Common myeloid progenitor, CD34-positive (primary cell): ENCODE measurements at regions not wholly inside any gene's neighbourhood (a gene's known extent, or its start where the extent isn't known, plus 50 kb on each side); places are given as distances from the start of the nearest gene placed in this dataset.

ENCODE experiments used
- CTCF ChIA-PET: fragments of 350-600 bp; sonication (Branson Sonifier 250); formaldehyde crosslinking; loops from one replicate; lab custom pipeline; 2021; ENCODE audit warnings: antibody characterized with exemption; lab: Charles Lee
- POLR2A ChIA-PET: fragments of 350-600 bp; sonication (Branson Sonifier 250); formaldehyde crosslinking; loops from one replicate; lab custom pipeline; 2021; ENCODE audit warnings: antibody characterized with exemption; lab: Charles Lee
- DNase-seq, 3 donors: peaks; one replicate each; pipeline versions ENCODE4 v3.0.0 to v3.0.0-alpha.2; 2013
- H3K27ac ChIP-seq, 2 experiments: 1 replicate in 1 of 2; 2 replicates in 1 of 2; pipeline ENCODE4 v1.7.0; 2013; ENCODE audit warnings: inconsistent platforms in 2 of 2, low read length in 2 of 2, mild to moderate bottlenecking in 2 of 2, low read depth in 1 of 2, moderate library complexity in 1 of 2; ENCODE audit not compliant: severe bottlenecking in 2 of 2, insufficient read depth in 1 of 2, poor library complexity in 1 of 2
- H3K27me3 ChIP-seq, 5 experiments: replicated peaks in 2 of 5; 1 replicate in 3 of 5; 2 replicates in 2 of 5; pipeline versions ENCODE4 v1.6.1 to v1.7.0; 2013; ENCODE audit warnings: low read length in 4 of 5, mild to moderate bottlenecking in 2 of 5, moderate library complexity in 2 of 5, inconsistent platforms in 1 of 5; ENCODE audit not compliant: insufficient read depth in 5 of 5, control insufficient read depth in 4 of 5
- H3K36me3 ChIP-seq, 4 experiments: 1 replicate in 2 of 4; 2 replicates in 2 of 4; pipeline versions ENCODE4 v1.6.1 to v1.7.0; 2013; ENCODE audit warnings: low read length in 3 of 4, control low read depth in 1 of 4, mild to moderate bottlenecking in 1 of 4; ENCODE audit not compliant: control insufficient read depth in 4 of 4, insufficient read depth in 4 of 4
- H3K4me1 ChIP-seq, 4 experiments: 1 replicate in 3 of 4; 2 replicates in 1 of 4; pipeline versions ENCODE4 v1.6.1 to v1.7.1; 2013; ENCODE audit warnings: low read length in 3 of 4, mild to moderate bottlenecking in 3 of 4, control low read depth in 1 of 4, inconsistent platforms in 1 of 4, moderate library complexity in 1 of 4; ENCODE audit not compliant: control insufficient read depth in 4 of 4, insufficient read depth in 4 of 4; ENCODE audit errors: control extremely low read depth in 1 of 4
- H3K4me3 ChIP-seq, 7 experiments: 1 replicate in 4 of 7; 2 replicates in 3 of 7; pipeline versions ENCODE4 v1.5.1 to v1.7.0; 2013; ENCODE audit warnings: mild to moderate bottlenecking in 7 of 7, low read length in 6 of 7, moderate library complexity in 6 of 7, inconsistent platforms in 2 of 7, low read depth in 2 of 7, control low read depth in 1 of 7; ENCODE audit not compliant: insufficient read depth in 4 of 7, control insufficient read depth in 1 of 7; ENCODE audit errors: extremely low read depth in 1 of 7
- H3K9me3 ChIP-seq, 5 experiments: 1 replicate in 4 of 5; 2 replicates in 1 of 5; pipeline versions ENCODE4 v1.6.1 to v1.7.1; 2013; ENCODE audit warnings: low read length in 4 of 5, mild to moderate bottlenecking in 2 of 5, inconsistent platforms in 1 of 5, low read depth in 1 of 5, moderate library complexity in 1 of 5; ENCODE audit not compliant: control insufficient read depth in 4 of 5, insufficient read depth in 2 of 5; ENCODE audit errors: control extremely low read depth in 1 of 5
- WGBS: methylation state at CpG from one replicate; pipeline ENCODE4 v1.1.5; 2013; ENCODE audit not compliant: insufficient coverage; 5-methylcytosine and 5-hydroxymethylcytosine counted together

- peaks cover 0 to 16% (median 0%) of the 10 kb centered on the region in 5 experiments for H3K27me3 ChIP-seq
- H3K36me3 ChIP-seq = no peaks in the 10 kb centered on the region
- DNase-seq = no peak
- H3K4me3 ChIP-seq = no peak overlapping the region
- ChIA-PET POLR2A (no interaction called here), CTCF (no interaction called here)
- no peaks in the 10 kb centered on the region for H3K9me3 ChIP-seq
- WGBS = 96% methylated on average over 15 of the region's 20 CpGs
- H3K27ac ChIP-seq = no peak overlapping the region
- H3K4me1 ChIP-seq = peaks cover 4 to 32% (median 15%) of the 10 kb centered on the region in 4 experiments
Observed at GRCh38 chr20:62527781-62528180, 52.0 kb upstream of the GATA5 start.

- H3K36me3 ChIP-seq = no peaks in the 10 kb centered on the region
- POLR2A ChIA-PET = no interaction called here
- H3K27ac ChIP-seq = peak overlapping the region in 1 of 2 experiments; percentile 25
- H3K4me1 ChIP-seq = peaks cover 0 to 37% (median 24%) of the 10 kb centered on the region in 4 experiments
- 98% methylated on average over 24 of the region's 25 CpGs for WGBS
- H3K27me3 ChIP-seq = peaks cover 0 to 16% (median 0%) of the 10 kb centered on the region in 5 experiments
- no peak for DNase-seq
- no peaks in the 10 kb centered on the region for H3K9me3 ChIP-seq
- H3K4me3 ChIP-seq = no peak overlapping the region
- CTCF ChIA-PET = interaction anchor here (1.0 kb wide), 1 partner anchor 81 kb away, joined by 3 read pairs; no protein-coding TSS in a partner anchor
Observed at GRCh38 chr20:62528983-62529891, 53.4 kb upstream of the GATA5 start.

DNA sequence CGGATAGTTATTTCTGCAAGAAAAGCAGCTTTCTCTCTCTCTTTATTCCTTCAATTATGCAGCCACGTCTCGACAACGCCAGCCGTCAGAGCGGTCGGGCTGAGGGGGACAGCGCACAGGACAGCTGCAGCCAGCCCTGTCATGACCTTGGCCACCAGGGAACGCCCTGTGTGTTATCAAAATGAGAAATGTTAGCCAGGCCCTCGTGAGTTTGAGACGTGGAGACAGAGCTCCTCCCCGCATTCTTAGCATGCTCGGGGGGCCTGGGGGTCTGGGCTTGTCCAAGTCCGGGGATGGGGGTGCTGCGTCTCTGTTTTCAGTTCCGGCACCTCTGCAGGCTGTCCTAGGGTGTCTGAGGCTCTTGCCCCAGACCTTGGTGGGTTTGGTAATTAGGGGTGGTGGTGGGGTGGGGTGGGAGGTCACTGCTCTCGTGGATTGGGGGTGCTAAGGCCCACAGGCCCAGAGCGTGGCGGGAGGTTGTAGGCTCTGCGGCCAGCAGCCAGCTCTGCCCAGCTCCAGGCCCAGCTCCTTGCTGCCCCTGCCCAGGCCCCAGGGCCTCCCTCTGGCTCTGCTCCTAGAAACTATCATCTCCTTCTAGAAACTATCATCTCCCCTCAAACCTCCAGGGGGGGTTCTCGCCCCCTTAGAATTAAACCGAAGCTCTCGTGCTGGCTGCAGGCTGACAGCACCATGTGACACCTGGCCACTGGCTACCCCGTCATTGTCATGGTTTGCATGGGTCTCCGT is 54.3 kb upstream of the GATA5 start:
- H3K4me3 ChIP-seq = no peak overlapping the region

GRCh38 chr20:62530643-62531032 is 54.8 kb upstream of the GATA5 start:
- Histone ChIP-seq H3K9me3 (no peaks in the 10 kb centered on the region), H3K27ac (peak overlapping the region in 1 of 2 experiments; percentile 25), H3K36me3 (no peaks in the 10 kb centered on the region), H3K27me3 (peaks cover 0 to 5% (median 0%) of the 10 kb centered on the region in 5 experiments), H3K4me1 (peaks cover 0 to 31% (median 23%) of the 10 kb centered on the region in 4 experiments), H3K4me3 (no peak overlapping the region)
- WGBS = 96% methylated on average over 14 of the region's 16 CpGs
- DNase-seq = no peak
- CTCF ChIA-PET = interaction anchor here (1.5 kb wide), 1 partner anchor 86 kb away, joined by 3 read pairs; no protein-coding TSS in a partner anchor
- POLR2A ChIA-PET = no interaction called here

More for the DNA sequence above, 54.3 kb upstream of the GATA5 start:
- CTCF ChIA-PET = interaction anchor here (1.0 to 1.5 kb wide), 2 partner anchors 81 to 87 kb away, joined by 3 read pairs; no protein-coding TSS in a partner anchor
- H3K4me1 ChIP-seq = peaks cover 0 to 34% (median 23%) of the 10 kb centered on the region in 4 experiments
- POLR2A ChIA-PET = no interaction called here
- 93% methylated on average over 22 of the region's 25 CpGs for WGBS
- no peak for DNase-seq
- no peaks in the 10 kb centered on the region for H3K9me3 ChIP-seq
- H3K27ac ChIP-seq = peak overlapping the region in 1 of 2 experiments; percentile 25
- peaks cover 0 to 11% (median 0%) of the 10 kb centered on the region in 5 experiments for H3K27me3 ChIP-seq
- no peaks in the 10 kb centered on the region for H3K36me3 ChIP-seq

- no peak overlapping the region for H3K4me3 ChIP-seq
- ChIA-PET POLR2A (no interaction called here), CTCF (interaction anchor here (0.6 to 1.5 kb wide), 3 partner anchors 26 to 118 kb away, joined by 3 read pairs; no protein-coding TSS in a partner anchor)
- DNase-seq = no peak
- H3K27me3 ChIP-seq = peaks cover 0 to 1% (median 0%) of the 10 kb centered on the region in 5 experiments
- peaks cover 0 to 31% (median 23%) of the 10 kb centered on the region in 4 experiments for H3K4me1 ChIP-seq
- peak overlapping the region in 1 of 2 experiments; percentile 25 for H3K27ac ChIP-seq
- H3K9me3 ChIP-seq = no peaks in the 10 kb centered on the region
- no peaks in the 10 kb centered on the region for H3K36me3 ChIP-seq
- WGBS = 97% methylated on average over 20 of the region's 23 CpGs
Observed at GRCh38 chr20:62531046-62531838, 55.4 kb upstream of the GATA5 start.

GRCh38 chr20:62532921-62533320 is 57.1 kb upstream of the GATA5 start:
- H3K4me3 ChIP-seq = no peak overlapping the region
- POLR2A ChIA-PET = no interaction called here
- no peaks in the 10 kb centered on the region for H3K27me3 ChIP-seq
- CTCF ChIA-PET = no interaction called here
- no peak for DNase-seq
- H3K4me1 ChIP-seq = peaks cover 0 to 34% (median 23%) of the 10 kb centered on the region in 4 experiments
- H3K27ac ChIP-seq = no peak overlapping the region
- H3K9me3 ChIP-seq = no peaks in the 10 kb centered on the region
- WGBS = 97% methylated on average over 12 of the region's 12 CpGs
- H3K36me3 ChIP-seq = no peaks in the 10 kb centered on the region
